ENCODE measurements at regions not wholly inside any gene's neighbourhood (a gene's known extent, or its start where the extent isn't known, plus 50 kb on each side); places are given as distances from the start of the nearest gene placed in this dataset.
"Not testable (repeated sequence)": the region's sequence is repeated elsewhere in the genome, so short reads cannot be mapped to it uniquely, and the experiment has no call there.

DNA sequence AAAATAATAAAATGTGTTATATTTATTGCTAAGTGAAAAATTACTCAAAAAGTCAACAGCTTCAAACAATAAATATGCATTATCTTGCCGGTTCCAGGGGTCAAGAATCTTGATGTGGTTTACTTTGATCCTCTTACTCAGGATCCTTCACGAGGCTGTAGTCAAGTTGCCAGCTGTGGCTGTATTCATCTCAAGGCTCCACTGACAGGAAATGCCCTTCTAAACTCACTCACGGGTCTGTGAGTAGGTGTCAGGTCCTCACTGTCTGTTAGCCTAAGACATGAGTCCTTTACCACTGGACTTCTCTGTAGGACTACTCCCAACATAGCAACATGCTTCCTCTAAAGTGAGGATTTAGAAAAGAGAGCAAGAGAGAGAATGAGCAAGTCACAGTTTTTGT, 983.0 kb downstream of the SI start:
- H3K36me3 ChIP-seq: no peaks in the 10 kb centered on the region
- no peak overlapping the region for H3K4me3 ChIP-seq
- no peaks in the 10 kb centered on the region for H3K4me1 ChIP-seq (replicated peaks)
- no peak overlapping the region for H3K27ac ChIP-seq
- DNase-seq (ENCODE audit: low read depth in 1 of 2, low spot score in 2 of 2): no peak
- H3K27me3 ChIP-seq (replicated peaks): no peaks in the 10 kb centered on the region
- no peaks in the 10 kb centered on the region for H3K9me3 ChIP-seq (replicated peaks)

DNA sequence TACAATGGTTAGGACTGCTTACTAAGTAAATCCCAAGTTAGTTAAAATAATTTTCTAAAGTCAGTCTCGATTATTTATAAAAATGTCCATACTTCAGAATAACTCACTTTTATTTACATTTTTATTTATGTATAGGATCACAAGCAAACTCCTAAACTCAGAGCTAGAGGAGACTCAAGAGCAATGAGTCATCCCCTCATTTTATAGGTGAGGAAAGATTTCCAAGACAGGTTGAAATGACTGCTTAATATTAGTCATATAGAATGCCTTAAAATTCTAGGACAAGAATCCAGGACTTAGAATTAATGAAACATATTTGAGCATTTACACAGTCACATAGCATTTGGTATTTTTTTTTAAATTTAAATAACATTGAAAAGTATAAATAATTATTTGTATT, 983.8 kb downstream of the SI start:
- H3K27ac ChIP-seq: no peak overlapping the region
- H3K4me1 ChIP-seq (replicated peaks): no peaks in the 10 kb centered on the region
- no peaks in the 10 kb centered on the region for H3K9me3 ChIP-seq (replicated peaks)
- no peaks in the 10 kb centered on the region for H3K27me3 ChIP-seq (replicated peaks)
- H3K36me3 ChIP-seq: no peaks in the 10 kb centered on the region
- no peak for DNase-seq (ENCODE audit: low read depth in 1 of 2, low spot score in 2 of 2)
- H3K4me3 ChIP-seq: no peak overlapping the region

DNA sequence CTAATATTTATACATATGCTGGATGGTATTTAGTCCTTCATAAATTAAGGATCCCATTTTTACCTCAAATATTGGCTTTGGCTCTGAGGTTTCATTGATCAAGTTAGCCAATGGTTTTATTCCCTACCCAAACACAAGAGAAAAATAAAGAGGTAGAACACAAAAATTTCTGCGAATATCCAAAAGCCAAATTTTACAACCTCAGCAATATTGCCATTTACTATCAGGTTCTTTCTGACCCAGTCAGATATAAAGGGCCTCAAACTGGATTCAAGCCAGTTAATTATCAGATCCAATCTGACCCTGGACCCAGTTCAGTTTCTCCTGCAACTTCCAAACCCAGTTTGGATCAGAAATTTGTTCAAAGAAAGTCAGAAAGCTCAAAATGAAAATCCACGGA, 998.1 kb downstream of the SI start:
- Histone ChIP-seq H3K27me3 (replicated peaks) (no peaks in the 10 kb centered on the region), H3K9me3 (replicated peaks) (no peaks in the 10 kb centered on the region), H3K4me3 (no peak overlapping the region), H3K4me1 (replicated peaks) (no peaks in the 10 kb centered on the region), H3K36me3 (no peaks in the 10 kb centered on the region), H3K27ac (no peak overlapping the region)
- no peak for DNase-seq (ENCODE audit: low read depth in 1 of 2, low spot score in 2 of 2)

DNA sequence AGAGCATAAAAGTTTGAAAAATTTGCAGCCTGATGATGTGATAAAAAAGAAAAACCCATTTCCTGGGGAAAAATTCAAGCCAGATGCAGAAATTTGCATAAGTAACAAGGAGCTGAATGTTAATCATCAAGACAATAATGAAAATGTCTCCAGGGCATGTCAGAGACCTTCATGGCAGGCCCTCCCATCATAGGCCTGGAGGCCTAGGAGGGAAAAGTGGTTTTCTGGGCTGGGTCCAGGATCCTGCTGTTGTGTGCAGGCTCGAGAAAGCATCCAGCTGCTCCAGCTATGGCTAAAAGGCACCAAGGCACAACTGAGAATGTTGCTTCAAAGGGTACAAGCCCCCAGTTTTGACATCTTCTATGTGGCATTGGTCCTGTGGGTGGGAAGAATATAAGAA, 1014.0 kb downstream of the SI start:
- Histone ChIP-seq H3K27ac (no peak overlapping the region), H3K36me3 (no peaks in the 10 kb centered on the region), H3K4me3 (no peak overlapping the region), H3K27me3 (replicated peaks) (no peaks in the 10 kb centered on the region), H3K9me3 (replicated peaks) (no peaks in the 10 kb centered on the region; the same call in 1 of the 2 replicates), H3K4me1 (replicated peaks) (no peaks in the 10 kb centered on the region)
- DNase-seq (ENCODE audit: low read depth in 1 of 2, low spot score in 2 of 2): no peak

DNA sequence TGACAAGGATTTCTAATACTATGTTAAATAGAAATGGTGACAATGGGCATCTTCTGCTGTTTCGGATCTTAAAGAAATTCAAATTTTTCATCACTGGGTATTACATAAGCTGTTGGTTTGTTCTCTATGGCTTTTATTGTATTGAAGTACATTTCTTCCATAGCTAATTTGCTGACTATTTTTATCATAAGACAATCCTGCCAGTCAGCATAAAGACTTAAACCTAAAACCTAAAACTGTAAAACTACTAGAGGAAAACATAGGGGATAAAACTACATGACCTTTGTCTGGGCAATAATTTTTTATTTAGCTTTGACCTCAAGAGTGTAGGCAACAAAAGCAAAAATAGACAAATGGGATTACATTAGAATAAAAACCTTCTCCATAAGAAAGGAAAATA, 1017.4 kb downstream of the SI start:
- H3K27ac ChIP-seq: no peak overlapping the region
- H3K36me3 ChIP-seq: no peaks in the 10 kb centered on the region
- H3K9me3 ChIP-seq (replicated peaks): no peaks in the 10 kb centered on the region
- no peak for DNase-seq (ENCODE audit: low read depth in 1 of 2, low spot score in 2 of 2)
- H3K27me3 ChIP-seq (replicated peaks): no peaks in the 10 kb centered on the region
- no peak overlapping the region for H3K4me3 ChIP-seq
- no peaks in the 10 kb centered on the region for H3K4me1 ChIP-seq (replicated peaks)

DNA sequence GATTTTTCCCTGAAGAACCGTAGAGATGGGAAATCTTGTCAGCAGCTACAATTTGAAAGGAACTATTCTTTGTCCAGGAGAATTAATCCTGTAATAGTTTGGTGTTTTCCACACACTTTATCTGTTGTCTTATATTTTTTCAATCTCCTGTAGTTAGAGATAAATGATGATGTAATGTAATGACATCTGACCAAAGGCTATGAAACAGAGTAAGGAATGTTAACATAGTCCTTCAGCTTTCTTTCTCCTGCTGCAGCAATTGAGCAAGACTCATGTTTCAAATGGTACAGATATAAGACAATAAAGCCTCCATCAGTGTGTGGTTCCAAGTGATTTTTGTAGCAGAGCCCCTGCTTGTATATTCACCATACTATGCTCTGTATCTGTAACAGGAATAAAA, 1028.4 kb downstream of the SI start:
- 0 out of 2 replicates have a peak, but pooled peaks cover 3% of the 10 kb centered on the region for H3K9me3 ChIP-seq (replicated peaks)
- no peak overlapping the region for H3K4me3 ChIP-seq
- H3K27ac ChIP-seq: no peak overlapping the region
- no peaks in the 10 kb centered on the region for H3K27me3 ChIP-seq (replicated peaks)
- no peak for DNase-seq (ENCODE audit: low read depth in 1 of 2, low spot score in 2 of 2)
- no peaks in the 10 kb centered on the region for H3K36me3 ChIP-seq
- H3K4me1 ChIP-seq (replicated peaks): no peaks in the 10 kb centered on the region

DNA sequence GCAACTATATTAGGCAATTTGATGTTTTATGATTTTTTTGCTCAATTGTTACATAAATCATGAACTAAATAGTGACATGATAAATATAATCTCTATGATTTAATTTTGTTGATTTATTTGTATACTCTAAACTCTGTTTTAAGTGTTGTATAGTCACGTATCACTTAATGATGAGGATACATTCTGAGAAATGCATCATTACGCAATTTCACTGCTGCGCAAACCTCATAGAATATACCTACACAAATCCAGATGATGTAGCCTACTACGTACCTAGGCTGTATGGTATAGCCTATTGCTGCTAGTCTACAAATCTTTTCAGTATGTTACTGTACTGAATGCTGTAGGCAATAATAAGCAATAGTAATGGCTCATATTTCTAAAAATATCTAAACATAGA, 1029.8 kb downstream of the SI start:
- Histone ChIP-seq H3K27ac (no peak overlapping the region), H3K36me3 (no peaks in the 10 kb centered on the region)

DNA sequence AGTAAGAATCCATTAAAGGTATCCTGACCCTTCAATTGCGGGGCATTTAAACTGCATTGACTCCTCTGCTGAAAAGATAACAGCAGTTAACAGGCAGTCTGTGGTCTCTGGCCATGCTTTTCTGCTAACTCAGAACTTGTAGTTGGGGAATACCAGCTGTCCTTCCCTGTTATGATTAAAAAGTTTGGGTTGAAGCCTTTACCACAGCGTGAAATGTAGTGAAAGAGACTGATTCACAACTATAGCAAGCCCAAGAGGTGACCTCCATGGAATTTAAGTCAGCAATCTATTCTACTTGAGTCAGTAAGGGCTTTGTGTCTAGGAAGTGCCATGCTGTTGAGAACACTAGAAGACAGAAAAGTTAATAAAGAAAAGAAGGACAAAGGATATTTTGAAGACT, 1037.3 kb downstream of the SI start:
- Histone ChIP-seq H3K4me1 (replicated peaks) (no peaks in the 10 kb centered on the region), H3K9me3 (replicated peaks) (no peaks in the 10 kb centered on the region; the same call in 1 of the 2 replicates), H3K36me3 (no peaks in the 10 kb centered on the region), H3K27ac (no peak overlapping the region), H3K27me3 (replicated peaks) (no peaks in the 10 kb centered on the region), H3K4me3 (no peak overlapping the region)
- no peak for DNase-seq (ENCODE audit: low read depth in 1 of 2, low spot score in 2 of 2)

More for the DNA sequence above, 1029.8 kb downstream of the SI start:
- DNase-seq (ENCODE audit: low read depth in 1 of 2, low spot score in 2 of 2): no peak
- Histone ChIP-seq H3K4me1 (replicated peaks) (no peaks in the 10 kb centered on the region), H3K9me3 (replicated peaks) (peaks cover 3% of the 10 kb centered on the region; the same call in 1 of the 2 replicates), H3K27me3 (replicated peaks) (no peaks in the 10 kb centered on the region), H3K4me3 (no peak overlapping the region)

DNA sequence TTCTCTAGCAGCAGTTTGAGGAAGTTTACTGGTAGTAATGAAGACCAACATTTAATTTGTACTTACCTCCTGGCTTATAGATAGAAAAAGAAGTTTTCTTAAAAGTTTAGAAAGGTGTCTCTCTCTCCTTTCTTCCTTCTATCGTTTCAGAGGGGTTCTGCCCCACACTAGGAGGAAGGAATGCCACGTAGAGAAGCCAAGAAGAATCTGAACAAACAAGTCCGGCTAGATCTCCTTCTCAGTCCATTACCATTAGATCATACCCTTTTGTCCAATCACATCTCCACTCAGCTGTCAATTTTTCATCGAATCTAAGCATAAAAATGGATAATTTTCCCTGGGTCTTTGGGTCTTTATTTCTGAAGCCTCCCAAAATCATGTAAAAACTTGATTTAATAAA, 1048.1 kb downstream of the SI start:
- H3K4me1 ChIP-seq (replicated peaks): no peaks in the 10 kb centered on the region
- H3K36me3 ChIP-seq: no peaks in the 10 kb centered on the region
- H3K9me3 ChIP-seq (replicated peaks): no peaks in the 10 kb centered on the region
- DNase-seq (ENCODE audit: low read depth in 1 of 2, low spot score in 2 of 2): no peak
- H3K27me3 ChIP-seq (replicated peaks): no peaks in the 10 kb centered on the region
- H3K27ac ChIP-seq: no peak overlapping the region
- H3K4me3 ChIP-seq: no peak overlapping the region

DNA sequence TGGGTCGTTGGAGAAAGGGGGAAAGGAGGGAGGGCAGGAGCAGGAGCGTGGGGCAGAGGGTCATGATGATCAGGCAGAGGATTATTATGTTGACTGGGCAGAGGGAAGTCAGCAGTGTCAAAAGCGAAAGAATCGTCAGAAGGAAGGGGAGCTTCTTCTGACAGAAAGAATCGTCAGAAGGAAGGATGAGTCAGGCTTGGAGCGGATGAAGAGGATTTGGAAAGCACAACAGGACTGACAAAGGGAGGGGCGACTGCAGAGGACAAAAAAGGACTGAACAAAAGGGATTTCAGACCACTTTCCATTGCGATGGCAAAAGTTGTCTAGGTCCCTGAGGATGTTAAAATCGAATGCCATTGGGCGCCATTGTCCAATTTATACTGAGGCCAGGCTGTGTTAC, 1053.5 kb downstream of the SI start:
- H3K4me3 ChIP-seq: no peak overlapping the region
- no peaks in the 10 kb centered on the region for H3K27me3 ChIP-seq (replicated peaks)
- no peaks in the 10 kb centered on the region for H3K4me1 ChIP-seq (replicated peaks)
- DNase-seq (ENCODE audit: low read depth in 1 of 2, low spot score in 2 of 2): no peak
- no peaks in the 10 kb centered on the region for H3K9me3 ChIP-seq (replicated peaks)
- no peak overlapping the region for H3K27ac ChIP-seq
- no peaks in the 10 kb centered on the region for H3K36me3 ChIP-seq

DNA sequence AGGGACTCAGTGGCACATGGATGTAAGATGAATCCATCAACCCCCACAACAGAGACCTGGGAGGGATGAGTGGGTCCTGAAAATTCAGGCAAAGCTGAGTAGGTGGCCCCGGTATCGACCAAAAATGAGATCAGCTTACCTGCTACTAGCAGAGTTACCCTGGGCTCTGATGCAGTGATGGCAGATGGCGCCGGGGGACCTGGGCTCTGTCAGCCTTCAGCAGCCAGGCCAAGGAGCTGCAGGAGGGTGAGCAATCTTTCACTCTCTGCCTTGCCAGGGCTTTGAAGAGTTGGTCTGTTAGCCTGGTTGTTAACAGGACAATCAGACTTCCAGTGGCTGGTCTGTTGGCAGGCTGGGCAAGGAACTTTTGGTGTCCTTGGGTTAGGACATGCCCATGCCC, 1054.8 kb downstream of the SI start:
- no peaks in the 10 kb centered on the region for H3K9me3 ChIP-seq (replicated peaks)
- no peak for DNase-seq (ENCODE audit: low read depth in 1 of 2, low spot score in 2 of 2)
- H3K27ac ChIP-seq: no peak overlapping the region
- no peak overlapping the region for H3K4me3 ChIP-seq
- no peaks in the 10 kb centered on the region for H3K36me3 ChIP-seq
- no peaks in the 10 kb centered on the region for H3K4me1 ChIP-seq (replicated peaks)
- no peaks in the 10 kb centered on the region for H3K27me3 ChIP-seq (replicated peaks)

DNA sequence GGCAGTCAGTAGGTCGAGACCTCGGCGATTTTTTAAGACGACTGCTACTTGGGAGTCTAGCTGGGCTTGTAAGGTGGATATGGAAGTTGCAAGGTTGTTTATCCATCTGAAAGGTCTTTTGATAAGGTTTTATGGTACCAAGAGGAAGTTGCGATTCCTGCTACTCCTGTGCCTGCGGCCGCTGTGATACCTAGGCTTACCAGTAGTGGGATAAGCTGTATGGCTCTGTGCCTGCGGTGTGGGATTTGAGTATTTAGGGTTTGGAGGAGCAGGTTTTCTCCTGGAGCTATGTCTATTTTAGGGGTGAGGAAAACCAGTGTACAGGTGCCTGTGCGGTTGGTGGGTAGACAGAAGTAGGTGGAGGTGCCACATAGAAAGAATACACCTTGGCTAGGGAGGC, 1059.8 kb downstream of the SI start:
- H3K4me1 ChIP-seq (replicated peaks): no peaks in the 10 kb centered on the region
- no peak for DNase-seq (ENCODE audit: low read depth in 1 of 2, low spot score in 2 of 2)
- no peaks in the 10 kb centered on the region for H3K36me3 ChIP-seq
- no peaks in the 10 kb centered on the region for H3K27me3 ChIP-seq (replicated peaks)
- no peak overlapping the region for H3K27ac ChIP-seq
- H3K9me3 ChIP-seq (replicated peaks): no peaks in the 10 kb centered on the region
- no peak overlapping the region for H3K4me3 ChIP-seq

DNA sequence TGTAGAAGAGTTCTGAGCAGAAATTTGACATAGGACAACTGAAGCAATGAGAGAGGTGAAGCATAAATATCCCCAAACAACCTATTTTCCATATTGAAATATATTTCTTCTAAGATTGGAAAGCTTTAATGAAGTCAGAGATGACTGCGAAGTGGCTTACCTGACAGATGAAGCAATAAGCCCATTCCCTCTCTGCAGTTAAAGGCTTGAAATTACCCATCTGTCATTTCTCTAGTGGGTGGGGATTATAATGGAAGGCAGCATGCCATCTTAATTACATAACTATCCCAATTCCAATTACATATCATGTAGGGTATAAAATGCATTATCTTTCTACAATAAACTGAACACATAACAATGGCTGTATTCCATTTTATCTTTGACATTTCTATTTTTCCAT, 1070.5 kb downstream of the SI start:
- Histone ChIP-seq H3K27ac (no peak overlapping the region), H3K36me3 (no peaks in the 10 kb centered on the region), H3K4me1 (replicated peaks) (no peaks in the 10 kb centered on the region), H3K27me3 (replicated peaks) (no peaks in the 10 kb centered on the region), H3K9me3 (replicated peaks) (no peaks in the 10 kb centered on the region), H3K4me3 (no peak overlapping the region)
- DNase-seq (ENCODE audit: low read depth in 1 of 2, low spot score in 2 of 2): no peak

DNA sequence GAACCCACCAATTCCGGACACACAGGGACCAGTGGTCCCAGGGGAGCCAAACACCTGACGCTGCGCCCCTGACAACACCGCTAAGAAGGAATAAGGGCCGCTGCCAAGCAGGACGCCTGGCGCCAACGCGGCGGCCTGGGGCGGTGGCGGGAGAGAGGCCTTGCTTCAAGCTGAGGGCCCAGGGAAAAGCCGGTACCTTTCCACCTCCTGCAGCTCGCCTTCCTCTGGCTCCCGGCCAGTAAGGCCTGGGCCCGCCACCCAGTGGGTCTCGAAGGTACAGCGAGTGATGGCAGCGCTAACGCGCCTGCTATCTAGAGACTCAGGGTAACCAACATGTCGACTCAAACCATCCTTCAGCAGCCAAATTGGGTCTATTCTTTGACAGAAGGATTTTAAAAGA, 1074.1 kb downstream of the SI start:
- Histone ChIP-seq H3K4me3 (no peak overlapping the region), H3K9me3 (replicated peaks) (no peaks in the 10 kb centered on the region), H3K36me3 (no peaks in the 10 kb centered on the region), H3K27ac (no peak overlapping the region), H3K27me3 (replicated peaks) (no peaks in the 10 kb centered on the region), H3K4me1 (replicated peaks) (no peaks in the 10 kb centered on the region)
- DNase-seq (ENCODE audit: low read depth in 1 of 2, low spot score in 2 of 2): no peak

DNA sequence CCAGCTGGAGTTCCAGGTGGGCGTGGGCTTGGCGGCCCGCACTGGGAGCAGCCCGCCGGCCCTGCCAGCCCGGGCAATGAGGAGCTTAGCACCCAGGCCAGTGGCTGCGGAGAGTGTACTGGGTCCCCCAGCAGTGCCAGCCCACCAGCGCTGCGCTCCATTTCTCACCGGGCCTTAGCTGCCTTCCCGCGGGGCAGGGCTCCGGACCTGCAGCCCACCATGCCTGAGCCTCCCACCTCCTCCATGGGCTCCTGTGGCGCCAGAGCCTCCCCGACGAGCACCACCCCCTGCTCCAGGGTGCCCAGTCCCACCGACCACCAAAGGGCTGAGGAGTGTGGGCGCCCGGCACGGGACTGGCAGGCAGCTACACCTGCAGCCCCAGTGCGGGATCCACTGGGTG, 1075.3 kb downstream of the SI start:
- H3K36me3 ChIP-seq; H3K9me3 ChIP-seq (replicated peaks); H3K27ac ChIP-seq; DNase-seq (ENCODE audit: low read depth in 1 of 2, low spot score in 2 of 2); H3K4me3 ChIP-seq; H3K27me3 ChIP-seq (replicated peaks); H3K4me1 ChIP-seq (replicated peaks): not testable (repeated sequence)
